ENCODE measurements at regions not wholly inside any gene's neighbourhood (a gene's known extent, or its start where the extent isn't known, plus 50 kb on each side); places are given as distances from the start of the nearest gene placed in this dataset.

DNA sequence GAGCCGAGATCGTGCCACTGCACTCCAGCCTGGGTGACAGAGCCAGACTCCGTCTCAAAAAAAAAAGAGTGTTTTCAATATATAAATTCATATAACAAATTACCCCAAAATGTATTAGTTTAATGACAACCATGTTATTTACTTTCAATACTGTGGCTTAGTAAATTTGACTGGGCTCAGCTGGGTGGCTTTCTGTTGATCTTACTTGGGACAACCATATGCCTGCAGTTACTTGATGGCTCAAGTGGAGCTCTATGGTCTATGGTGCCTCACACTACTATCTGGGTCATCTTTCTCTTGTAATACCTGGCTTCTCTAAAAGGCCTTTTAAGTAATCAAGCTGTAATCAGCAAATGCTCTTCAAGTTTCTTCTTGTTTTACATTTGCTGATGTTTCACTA lies 341.5 kb upstream of the SPHKAP start (continued):
- TF ChIP-seq, protein P1, sequence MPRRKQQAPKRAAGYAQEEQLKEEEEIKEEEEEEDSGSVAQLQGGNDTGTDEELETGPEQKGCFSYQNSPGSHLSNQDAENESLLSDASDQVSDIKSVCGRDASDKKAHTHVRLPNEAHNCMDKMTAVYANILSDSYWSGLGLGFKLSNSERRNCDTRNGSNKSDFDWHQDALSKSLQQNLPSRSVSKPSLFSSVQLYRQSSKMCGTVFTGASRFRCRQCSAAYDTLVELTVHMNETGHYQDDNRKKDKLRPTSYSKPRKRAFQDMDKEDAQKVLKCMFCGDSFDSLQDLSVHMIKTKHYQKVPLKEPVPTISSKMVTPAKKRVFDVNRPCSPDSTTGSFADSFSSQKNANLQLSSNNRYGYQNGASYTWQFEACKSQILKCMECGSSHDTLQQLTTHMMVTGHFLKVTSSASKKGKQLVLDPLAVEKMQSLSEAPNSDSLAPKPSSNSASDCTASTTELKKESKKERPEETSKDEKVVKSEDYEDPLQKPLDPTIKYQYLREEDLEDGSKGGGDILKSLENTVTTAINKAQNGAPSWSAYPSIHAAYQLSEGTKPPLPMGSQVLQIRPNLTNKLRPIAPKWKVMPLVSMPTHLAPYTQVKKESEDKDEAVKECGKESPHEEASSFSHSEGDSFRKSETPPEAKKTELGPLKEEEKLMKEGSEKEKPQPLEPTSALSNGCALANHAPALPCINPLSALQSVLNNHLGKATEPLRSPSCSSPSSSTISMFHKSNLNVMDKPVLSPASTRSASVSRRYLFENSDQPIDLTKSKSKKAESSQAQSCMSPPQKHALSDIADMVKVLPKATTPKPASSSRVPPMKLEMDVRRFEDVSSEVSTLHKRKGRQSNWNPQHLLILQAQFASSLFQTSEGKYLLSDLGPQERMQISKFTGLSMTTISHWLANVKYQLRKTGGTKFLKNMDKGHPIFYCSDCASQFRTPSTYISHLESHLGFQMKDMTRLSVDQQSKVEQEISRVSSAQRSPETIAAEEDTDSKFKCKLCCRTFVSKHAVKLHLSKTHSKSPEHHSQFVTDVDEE (CRISPR knock-in tag; IDR thresholded peaks at IDR 0.05): no peak
- TF ChIP-seq TOX (CRISPR knock-in tag; IDR thresholded peaks at IDR 0.05; ENCODE audit: borderline replicate concordance) (no peak), ZC3H10 (CRISPR knock-in tag; IDR thresholded peaks at IDR 0.05) (no peak)

DNA sequence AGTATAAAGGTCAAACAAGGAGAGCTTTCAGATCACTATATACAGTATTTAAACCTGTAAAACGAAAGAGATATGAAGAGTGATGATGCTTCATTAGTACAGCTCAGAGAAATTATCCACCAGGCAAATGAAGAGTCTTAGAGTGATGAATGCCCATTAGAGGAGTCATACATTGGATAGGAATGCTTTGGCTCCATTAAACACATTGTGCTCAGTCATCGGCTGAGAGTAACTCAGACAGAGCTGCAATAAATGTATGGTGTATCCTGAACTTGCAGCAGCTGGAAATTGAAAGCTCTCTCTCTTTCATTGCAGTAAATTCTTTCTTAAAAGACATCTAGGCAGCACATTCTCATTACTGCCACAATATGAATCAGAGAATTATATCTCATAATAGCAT lies 340.8 kb upstream of the SPHKAP start:
- no peak for TF ChIP-seq ZC3H10 (CRISPR knock-in tag; IDR thresholded peaks at IDR 0.05)
- TF ChIP-seq ZFP3 (CRISPR knock-in tag; IDR thresholded peaks at IDR 0.05): no peak
- TF ChIP-seq, protein P2, sequence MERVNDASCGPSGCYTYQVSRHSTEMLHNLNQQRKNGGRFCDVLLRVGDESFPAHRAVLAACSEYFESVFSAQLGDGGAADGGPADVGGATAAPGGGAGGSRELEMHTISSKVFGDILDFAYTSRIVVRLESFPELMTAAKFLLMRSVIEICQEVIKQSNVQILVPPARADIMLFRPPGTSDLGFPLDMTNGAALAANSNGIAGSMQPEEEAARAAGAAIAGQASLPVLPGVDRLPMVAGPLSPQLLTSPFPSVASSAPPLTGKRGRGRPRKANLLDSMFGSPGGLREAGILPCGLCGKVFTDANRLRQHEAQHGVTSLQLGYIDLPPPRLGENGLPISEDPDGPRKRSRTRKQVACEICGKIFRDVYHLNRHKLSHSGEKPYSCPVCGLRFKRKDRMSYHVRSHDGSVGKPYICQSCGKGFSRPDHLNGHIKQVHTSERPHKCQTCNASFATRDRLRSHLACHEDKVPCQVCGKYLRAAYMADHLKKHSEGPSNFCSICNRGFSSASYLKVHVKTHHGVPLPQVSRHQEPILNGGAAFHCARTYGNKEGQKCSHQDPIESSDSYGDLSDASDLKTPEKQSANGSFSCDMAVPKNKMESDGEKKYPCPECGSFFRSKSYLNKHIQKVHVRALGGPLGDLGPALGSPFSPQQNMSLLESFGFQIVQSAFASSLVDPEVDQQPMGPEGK (CRISPR knock-in tag; IDR thresholded peaks at IDR 0.05; ENCODE audit: borderline replicate concordance): no peak
- no peak for TF ChIP-seq ESRRG (CRISPR knock-in tag; IDR thresholded peaks at IDR 0.05)
- TF ChIP-seq ZNF70 (CRISPR knock-in tag; IDR thresholded peaks at IDR 0.05): no peak
- no peak for TF ChIP-seq TCF4 (CRISPR knock-in tag; IDR thresholded peaks at IDR 0.05; ENCODE audit: borderline replicate concordance)
- no peak for TF ChIP-seq ARNTL (CRISPR knock-in tag; IDR thresholded peaks at IDR 0.05; ENCODE audit: borderline replicate concordance, low read depth)
- TF ChIP-seq ISL1 (CRISPR knock-in tag; IDR thresholded peaks at IDR 0.05): no peak
- TF ChIP-seq SNAI2 (CRISPR knock-in tag; IDR thresholded peaks at IDR 0.05): no peak
- TF ChIP-seq ZNF565 (CRISPR knock-in tag; conservative IDR thresholded peaks at IDR 0.05; ENCODE audit: low read depth): no peak
- TF ChIP-seq CSDC2 (CRISPR knock-in tag; IDR thresholded peaks at IDR 0.05): no peak
- TF ChIP-seq, protein P1 (CRISPR knock-in tag; IDR thresholded peaks at IDR 0.05): no peak
- TF ChIP-seq OSR1 (CRISPR knock-in tag; IDR thresholded peaks at IDR 0.05): no peak
- TF ChIP-seq RARB (CRISPR knock-in tag; IDR thresholded peaks at IDR 0.05): no peak
- TF ChIP-seq, protein P3, sequence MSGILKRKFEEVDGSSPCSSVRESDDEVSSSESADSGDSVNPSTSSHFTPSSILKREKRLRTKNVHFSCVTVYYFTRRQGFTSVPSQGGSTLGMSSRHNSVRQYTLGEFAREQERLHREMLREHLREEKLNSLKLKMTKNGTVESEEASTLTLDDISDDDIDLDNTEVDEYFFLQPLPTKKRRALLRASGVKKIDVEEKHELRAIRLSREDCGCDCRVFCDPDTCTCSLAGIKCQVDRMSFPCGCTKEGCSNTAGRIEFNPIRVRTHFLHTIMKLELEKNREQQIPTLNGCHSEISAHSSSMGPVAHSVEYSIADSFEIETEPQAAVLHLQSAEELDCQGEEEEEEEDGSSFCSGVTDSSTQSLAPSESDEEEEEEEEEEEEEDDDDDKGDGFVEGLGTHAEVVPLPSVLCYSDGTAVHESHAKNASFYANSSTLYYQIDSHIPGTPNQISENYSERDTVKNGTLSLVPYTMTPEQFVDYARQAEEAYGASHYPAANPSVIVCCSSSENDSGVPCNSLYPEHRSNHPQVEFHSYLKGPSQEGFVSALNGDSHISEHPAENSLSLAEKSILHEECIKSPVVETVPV (CRISPR knock-in tag; IDR thresholded peaks at IDR 0.05): no peak
- no peak for TF ChIP-seq GLIS3 (CRISPR knock-in tag; IDR thresholded peaks at IDR 0.05)
- TF ChIP-seq, protein P4, sequence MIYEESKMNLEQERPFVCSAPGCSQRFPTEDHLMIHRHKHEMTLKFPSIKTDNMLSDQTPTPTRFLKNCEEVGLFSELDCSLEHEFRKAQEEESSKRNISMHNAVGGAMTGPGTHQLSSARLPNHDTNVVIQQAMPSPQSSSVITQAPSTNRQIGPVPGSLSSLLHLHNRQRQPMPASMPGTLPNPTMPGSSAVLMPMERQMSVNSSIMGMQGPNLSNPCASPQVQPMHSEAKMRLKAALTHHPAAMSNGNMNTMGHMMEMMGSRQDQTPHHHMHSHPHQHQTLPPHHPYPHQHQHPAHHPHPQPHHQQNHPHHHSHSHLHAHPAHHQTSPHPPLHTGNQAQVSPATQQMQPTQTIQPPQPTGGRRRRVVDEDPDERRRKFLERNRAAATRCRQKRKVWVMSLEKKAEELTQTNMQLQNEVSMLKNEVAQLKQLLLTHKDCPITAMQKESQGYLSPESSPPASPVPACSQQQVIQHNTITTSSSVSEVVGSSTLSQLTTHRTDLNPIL (CRISPR knock-in tag; IDR thresholded peaks at IDR 0.05; ENCODE audit: low read depth): no peak
- TF ChIP-seq PPARA (CRISPR knock-in tag; IDR thresholded peaks at IDR 0.05; ENCODE audit: borderline replicate concordance): no peak
- no peak for TF ChIP-seq ZNF8 (CRISPR knock-in tag; IDR thresholded peaks at IDR 0.05)
- ATAC-seq: no peak

DNA sequence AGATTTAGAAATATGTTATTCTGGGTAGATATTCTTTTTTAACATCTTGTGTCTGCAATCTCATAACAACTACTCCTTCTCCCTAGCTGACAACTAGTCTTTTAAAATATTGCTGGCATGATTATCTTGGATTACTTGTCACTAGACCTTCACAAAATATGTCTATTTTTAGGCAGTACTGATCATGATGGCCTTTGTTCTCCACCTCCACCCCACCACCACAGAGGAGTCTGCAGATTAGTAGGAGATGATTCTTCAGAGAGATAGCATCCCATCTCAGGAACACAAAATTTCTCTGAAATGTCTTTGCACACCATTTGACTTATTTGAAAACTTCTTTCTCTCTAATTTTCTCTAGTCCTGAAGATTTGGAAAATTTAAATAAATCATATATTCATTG lies 338.1 kb upstream of the SPHKAP start:
- ATAC-seq: no peak
- TF ChIP-seq ZNF8 (CRISPR knock-in tag; IDR thresholded peaks at IDR 0.05): no peak
- TF ChIP-seq, protein P4 (CRISPR knock-in tag; IDR thresholded peaks at IDR 0.05; ENCODE audit: low read depth): no peak
- TF ChIP-seq, protein P2 (CRISPR knock-in tag; IDR thresholded peaks at IDR 0.05; ENCODE audit: borderline replicate concordance): no peak
- TF ChIP-seq PPARA (CRISPR knock-in tag; IDR thresholded peaks at IDR 0.05; ENCODE audit: borderline replicate concordance): no peak
- TF ChIP-seq ZC3H10 (CRISPR knock-in tag; IDR thresholded peaks at IDR 0.05): no peak
- TF ChIP-seq TCF4 (CRISPR knock-in tag; IDR thresholded peaks at IDR 0.05; ENCODE audit: borderline replicate concordance): no peak
- no peak for TF ChIP-seq ARNTL (CRISPR knock-in tag; IDR thresholded peaks at IDR 0.05; ENCODE audit: borderline replicate concordance, low read depth)
- TF ChIP-seq ZFP30 (CRISPR knock-in tag; IDR thresholded peaks at IDR 0.05): no peak
- TF ChIP-seq, protein P5, sequence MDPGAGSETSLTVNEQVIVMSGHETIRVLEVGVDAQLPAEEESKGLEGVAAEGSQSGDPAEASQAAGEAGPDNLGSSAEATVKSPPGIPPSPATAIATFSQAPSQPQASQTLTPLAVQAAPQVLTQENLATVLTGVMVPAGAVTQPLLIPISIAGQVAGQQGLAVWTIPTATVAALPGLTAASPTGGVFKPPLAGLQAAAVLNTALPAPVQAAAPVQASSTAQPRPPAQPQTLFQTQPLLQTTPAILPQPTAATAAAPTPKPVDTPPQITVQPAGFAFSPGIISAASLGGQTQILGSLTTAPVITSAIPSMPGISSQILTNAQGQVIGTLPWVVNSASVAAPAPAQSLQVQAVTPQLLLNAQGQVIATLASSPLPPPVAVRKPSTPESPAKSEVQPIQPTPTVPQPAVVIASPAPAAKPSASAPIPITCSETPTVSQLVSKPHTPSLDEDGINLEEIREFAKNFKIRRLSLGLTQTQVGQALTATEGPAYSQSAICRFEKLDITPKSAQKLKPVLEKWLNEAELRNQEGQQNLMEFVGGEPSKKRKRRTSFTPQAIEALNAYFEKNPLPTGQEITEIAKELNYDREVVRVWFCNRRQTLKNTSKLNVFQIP (CRISPR knock-in tag; IDR thresholded peaks at IDR 0.05; ENCODE audit: borderline replicate concordance, low read depth): no peak
- TF ChIP-seq BACH2 (CRISPR knock-in tag; IDR thresholded peaks at IDR 0.05; ENCODE audit: borderline replicate concordance): no peak

Measured in SK-N-SH treated with all-trans-retinoic acid at 6 μM for 48 hours (cell line).